Kidney epithelial cell (primary cell): ENCODE measurements at regions not wholly inside any gene's neighbourhood (a gene's known extent, or its start where the extent isn't known, plus 50 kb on each side); places are given as distances from the start of the nearest gene placed in this dataset.

ENCODE experiments used
- DNase-seq: peaks from one replicate; pipeline ENCODE4 v3.0.0-alpha.2; 2010; ENCODE audit warnings: low read depth
- H3K27me3 ChIP-seq: 2 replicates; pipeline ENCODE4 v1.6.0; 2011; ENCODE audit warnings: low read length; ENCODE audit not compliant: control insufficient read depth, insufficient read depth
- H3K36me3 ChIP-seq: 2 replicates; pipeline ENCODE4 v1.5.1; 2011; ENCODE audit warnings: low read length; ENCODE audit not compliant: control insufficient read depth, insufficient read depth
- H3K4me3 ChIP-seq: 2 replicates; pipeline ENCODE4 v1.5.1; 2011; ENCODE audit warnings: low read depth, mild to moderate bottlenecking, control low read depth, low read length
- CTCF ChIP-seq: IDR thresholded peaks from 2 replicates; pipeline ENCODE4 v1.5.1; 2011; ENCODE audit warnings: mild to moderate bottlenecking, moderate library complexity, low read length, control low read depth, inconsistent platforms; ENCODE audit not compliant: insufficient read depth, poor library complexity, severe bottlenecking

- no peak for TF ChIP-seq CTCF
- Histone ChIP-seq H3K36me3 (no peaks in the 10 kb centered on the region), H3K27me3 (no peaks in the 10 kb centered on the region), H3K4me3 (no peak overlapping the region)
- DNase-seq: no peak
These were observed 834.0 kb downstream of the CDH11 start for GRCh38 chr16:64287655-64288528.

- no peak for DNase-seq
- Histone ChIP-seq H3K27me3 (no peaks in the 10 kb centered on the region), H3K4me3 (no peak overlapping the region), H3K36me3 (no peaks in the 10 kb centered on the region)
- TF ChIP-seq CTCF: no peak
These were observed 839.7 kb downstream of the CDH11 start for GRCh38 chr16:64282181-64282580.

- DNase-seq: no peak
- no peak for TF ChIP-seq CTCF
- H3K4me3 ChIP-seq: no peak overlapping the region
- no peaks in the 10 kb centered on the region for H3K36me3 ChIP-seq
- H3K27me3 ChIP-seq: no peaks in the 10 kb centered on the region
These were observed 841.5 kb downstream of the CDH11 start for GRCh38 chr16:64280317-64280716.

GRCh38 chr16:64278196-64278595, 843.7 kb downstream of the CDH11 start:
- Histone ChIP-seq H3K27me3 (no peaks in the 10 kb centered on the region), H3K36me3 (no peaks in the 10 kb centered on the region), H3K4me3 (no peak overlapping the region)
- TF ChIP-seq CTCF: no peak
- no peak for DNase-seq

DNA sequence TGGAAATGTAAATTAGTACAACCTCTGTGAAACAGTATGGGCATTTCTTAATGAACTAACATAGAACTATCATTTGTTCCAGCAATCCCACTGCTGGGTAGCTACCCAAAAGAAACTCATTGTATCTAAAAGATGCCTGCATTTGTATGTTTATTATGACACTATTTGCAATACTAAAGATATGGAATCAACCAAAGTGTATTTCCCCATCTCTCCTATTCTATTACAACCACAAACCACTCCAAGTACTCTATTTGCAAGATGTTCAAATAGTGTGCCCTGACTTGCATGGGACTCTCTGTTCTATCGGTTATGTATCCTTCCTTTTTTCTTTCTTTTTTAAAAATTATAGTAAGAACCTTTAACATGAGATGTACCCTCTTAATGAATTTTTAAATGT, 845.2 kb downstream of the CDH11 start:
- TF ChIP-seq CTCF: no peak
- H3K27me3 ChIP-seq: no peaks in the 10 kb centered on the region
- no peaks in the 10 kb centered on the region for H3K36me3 ChIP-seq
- H3K4me3 ChIP-seq: no peak overlapping the region
- no peak for DNase-seq

- no peak for TF ChIP-seq CTCF
- Histone ChIP-seq H3K27me3 (no peaks in the 10 kb centered on the region), H3K4me3 (no peak overlapping the region), H3K36me3 (no peaks in the 10 kb centered on the region)
- no peak for DNase-seq
These were observed 849.8 kb downstream of the CDH11 start for GRCh38 chr16:64272028-64272427.
